ENCODE measurements at regions not wholly inside any gene's neighbourhood (a gene's known extent, or its start where the extent isn't known, plus 50 kb on each side); places are given as distances from the start of the nearest gene placed in this dataset.

DNA sequence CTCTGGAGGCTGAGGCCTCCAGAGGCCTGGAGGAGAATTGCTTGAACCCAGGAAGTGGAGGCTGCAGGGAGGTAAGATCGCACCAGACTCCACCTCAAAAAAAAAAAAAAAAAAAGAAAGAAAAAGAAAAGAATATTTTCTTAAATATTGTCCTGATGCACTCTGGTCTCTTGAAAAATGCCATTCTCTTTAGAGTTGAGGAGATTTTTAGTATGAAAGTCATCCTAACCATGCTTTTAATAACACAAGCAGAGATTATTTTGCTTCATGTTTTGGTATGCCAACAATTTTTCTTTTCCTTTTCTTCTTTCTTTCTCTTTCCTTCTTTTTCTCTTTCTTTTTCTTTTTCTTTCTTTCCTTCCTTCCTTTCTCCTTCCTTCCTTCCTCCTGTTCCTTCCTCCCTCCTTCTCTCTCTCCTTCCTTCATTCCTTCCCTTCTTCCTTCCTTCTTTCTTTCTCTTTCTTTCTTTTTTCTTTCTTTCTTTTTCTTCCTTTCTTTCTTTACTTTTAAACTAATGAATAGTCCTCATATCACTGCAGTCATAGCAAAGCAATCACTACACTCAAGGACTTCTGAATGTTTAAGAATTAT is 116.9 kb upstream of the CCNH start:
- no peak for ATAC-seq
- Histone ChIP-seq H3K9ac (ENCODE audit: control insufficient read depth, insufficient read depth, low read length) (no peak overlapping the region), H3K27me3 (replicated peaks in 1 of 2; ENCODE audit: control insufficient read depth in 2 of 2, insufficient read depth in 2 of 2, low read length in 1 of 2) (no peaks in the 10 kb centered on the region), H3K4me3 (no peak overlapping the region), H3K4me1 (ENCODE audit: control insufficient read depth, insufficient read depth, low read length) (no peaks in the 10 kb centered on the region), H3K79me2 (ENCODE audit: control insufficient read depth, insufficient read depth, low read length) (no peaks in the 10 kb centered on the region), H2AFZ (ENCODE audit: control insufficient read depth, low read depth, low read length) (no peak overlapping the region), H3K9me3 (replicated peaks; ENCODE audit: control insufficient read depth, insufficient read depth, low read length) (no peaks in the 10 kb centered on the region), H4K20me1 (ENCODE audit: control insufficient read depth, insufficient read depth) (no peaks in the 10 kb centered on the region), H3K36me3 (ENCODE audit: control insufficient read depth in 2 of 2, insufficient read depth in 2 of 2, low read length in 1 of 2) (no peaks in the 10 kb centered on the region), H3K27ac (ENCODE audit: control insufficient read depth, insufficient read depth) (no peak overlapping the region), H3K4me2 (ENCODE audit: control insufficient read depth, insufficient read depth) (no peak overlapping the region)
- in situ Hi-C loops (cut with MboI) = no loop called here
- RAD21 ChIA-PET (ENCODE audit: unreplicated experiment) = no interaction called here
- TF ChIP-seq RAD21 (IDR thresholded peaks at IDR 0.05; ENCODE audit: insufficient read depth, low read depth, low read length) = no peak
- no peak for TF ChIP-seq ZNF24 (IDR thresholded peaks at IDR 0.05)
- TF ChIP-seq BACH1 (IDR thresholded peaks at IDR 0.05; ENCODE audit: borderline replicate concordance) = no peak
- no peak for TF ChIP-seq RAD51 (IDR thresholded peaks at IDR 0.05)
- TF ChIP-seq CEBPB (IDR thresholded peaks at IDR 0.05; ENCODE audit: borderline replicate concordance in 1 of 2, low read depth in 2 of 2, low read length in 2 of 2) = no peak
- TF ChIP-seq, protein P1, sequence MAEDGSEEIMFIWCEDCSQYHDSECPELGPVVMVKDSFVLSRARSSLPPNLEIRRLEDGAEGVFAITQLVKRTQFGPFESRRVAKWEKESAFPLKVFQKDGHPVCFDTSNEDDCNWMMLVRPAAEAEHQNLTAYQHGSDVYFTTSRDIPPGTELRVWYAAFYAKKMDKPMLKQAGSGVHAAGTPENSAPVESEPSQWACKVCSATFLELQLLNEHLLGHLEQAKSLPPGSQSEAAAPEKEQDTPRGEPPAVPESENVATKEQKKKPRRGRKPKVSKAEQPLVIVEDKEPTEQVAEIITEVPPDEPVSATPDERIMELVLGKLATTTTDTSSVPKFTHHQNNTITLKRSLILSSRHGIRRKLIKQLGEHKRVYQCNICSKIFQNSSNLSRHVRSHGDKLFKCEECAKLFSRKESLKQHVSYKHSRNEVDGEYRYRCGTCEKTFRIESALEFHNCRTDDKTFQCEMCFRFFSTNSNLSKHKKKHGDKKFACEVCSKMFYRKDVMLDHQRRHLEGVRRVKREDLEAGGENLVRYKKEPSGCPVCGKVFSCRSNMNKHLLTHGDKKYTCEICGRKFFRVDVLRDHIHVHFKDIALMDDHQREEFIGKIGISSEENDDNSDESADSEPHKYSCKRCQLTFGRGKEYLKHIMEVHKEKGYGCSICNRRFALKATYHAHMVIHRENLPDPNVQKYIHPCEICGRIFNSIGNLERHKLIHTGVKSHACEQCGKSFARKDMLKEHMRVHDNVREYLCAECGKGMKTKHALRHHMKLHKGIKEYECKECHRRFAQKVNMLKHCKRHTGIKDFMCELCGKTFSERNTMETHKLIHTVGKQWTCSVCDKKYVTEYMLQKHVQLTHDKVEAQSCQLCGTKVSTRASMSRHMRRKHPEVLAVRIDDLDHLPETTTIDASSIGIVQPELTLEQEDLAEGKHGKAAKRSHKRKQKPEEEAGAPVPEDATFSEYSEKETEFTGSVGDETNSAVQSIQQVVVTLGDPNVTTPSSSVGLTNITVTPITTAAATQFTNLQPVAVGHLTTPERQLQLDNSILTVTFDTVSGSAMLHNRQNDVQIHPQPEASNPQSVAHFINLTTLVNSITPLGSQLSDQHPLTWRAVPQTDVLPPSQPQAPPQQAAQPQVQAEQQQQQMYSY (CRISPR knock-in tag; IDR thresholded peaks at IDR 0.05) = no peak
- no peak for TF ChIP-seq RFX5 (IDR thresholded peaks at IDR 0.05; ENCODE audit: low read depth, low read length)
- TF ChIP-seq HDGF (IDR thresholded peaks at IDR 0.05) = no peak
- no peak for TF ChIP-seq TCF7 (IDR thresholded peaks at IDR 0.05; ENCODE audit: borderline replicate concordance)
- no peak for TF ChIP-seq TAF1 (IDR thresholded peaks at IDR 0.05; ENCODE audit: borderline replicate concordance, low read depth, low read length)
- TF ChIP-seq HDAC6 (IDR thresholded peaks at IDR 0.05; ENCODE audit: unreplicated experiment) = no peak
- no peak for TF ChIP-seq ZNF274 (IDR thresholded peaks at IDR 0.05; ENCODE audit: insufficient read depth, insufficient read length)
- TF ChIP-seq SP1 (IDR thresholded peaks at IDR 0.05; ENCODE audit: low read depth, low read length) = no peak
- no peak for TF ChIP-seq MYC (IDR thresholded peaks at IDR 0.05; ENCODE audit: insufficient read depth, insufficient read length, insufficient replicate concordance, low read length, severe bottlenecking)
- no peak for TF ChIP-seq PKNOX1 (IDR thresholded peaks at IDR 0.05)
- no peak for TF ChIP-seq ZNF592 (IDR thresholded peaks at IDR 0.05)
- CTCF ChIA-PET = no interaction called here
- intact Hi-C loops (cut with micrococcal nuclease; ENCODE audit: unreplicated experiment) = no loop called here
- no peak for DNase-seq (ENCODE audit: low read depth, low spot score)
- WGBS (ENCODE audit: insufficient coverage, insufficient replicate concordance, low lambda C conversion rate, missing lambda C conversion rate) = no CpG with 5 or more reads among the region's 1 CpG
- POLR2A ChIA-PET = no interaction called here
- no peak for FAIRE-seq
- no TSS peak for BruUV-seq (replicated peaks)
- SMC1A ChIA-PET (ENCODE audit: uncharacterized antibody, unreplicated experiment) = no interaction called here

Data from GM12878 (cell line).